ENCODE measurements at regions not wholly inside any gene's neighbourhood (a gene's known extent, or its start where the extent isn't known, plus 50 kb on each side); places are given as distances from the start of the nearest gene placed in this dataset.
"Not testable (repeated sequence)": the region's sequence is repeated elsewhere in the genome, so short reads cannot be mapped to it uniquely, and the experiment has no call there.

GRCh38 chr16:29094729-29095624, 110.1 kb downstream of the LAT start:
- DNase-seq = not testable (repeated sequence)

DNA sequence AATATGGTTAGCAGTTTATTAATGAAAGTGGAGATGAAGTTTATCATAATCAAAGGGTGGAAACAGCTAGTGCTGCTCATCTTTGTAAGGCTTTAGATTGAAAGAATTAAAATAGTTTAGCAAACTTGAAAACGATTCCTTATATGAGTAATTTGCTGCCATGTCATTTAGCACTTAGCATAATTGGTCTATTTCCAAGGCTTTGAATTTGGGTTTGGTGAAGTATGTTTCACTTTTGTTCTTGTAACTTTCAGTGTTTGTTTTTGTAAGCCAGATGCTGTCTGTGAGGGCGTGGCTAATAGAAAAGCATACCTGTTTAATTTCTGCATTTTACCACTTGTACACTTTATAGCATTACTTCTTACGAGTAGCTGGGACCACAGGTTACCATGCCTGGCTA, 109.5 kb downstream of the LAT start:
- not testable (repeated sequence) for DNase-seq

GRCh38 chr16:29089679-29090078, 104.8 kb downstream of the LAT start:
- DNase-seq = not testable (repeated sequence)

DNA sequence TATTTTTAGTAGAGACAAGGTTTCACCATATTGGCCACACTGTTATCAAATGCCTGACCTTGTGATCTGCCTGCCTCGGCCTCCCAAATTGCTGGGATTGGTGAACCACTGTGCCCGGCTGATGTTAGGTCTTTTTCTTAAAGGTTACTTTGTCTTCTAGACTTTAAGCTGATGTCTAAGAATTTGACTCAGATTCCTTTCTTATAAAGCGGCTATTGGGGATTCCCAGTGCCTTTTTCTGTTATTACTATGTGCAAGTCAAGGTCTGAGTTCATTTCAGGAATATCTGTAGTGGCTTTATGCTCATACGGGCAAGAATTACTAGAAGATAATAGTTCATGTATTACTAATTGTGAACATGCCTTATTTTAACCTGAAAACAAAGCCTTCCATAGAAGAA, 102.8 kb downstream of the LAT start:
- not testable (repeated sequence) for DNase-seq

GRCh38 chr16:29081829-29082639, 97.2 kb downstream of the LAT start:
- DNase-seq = not testable (repeated sequence)

DNA sequence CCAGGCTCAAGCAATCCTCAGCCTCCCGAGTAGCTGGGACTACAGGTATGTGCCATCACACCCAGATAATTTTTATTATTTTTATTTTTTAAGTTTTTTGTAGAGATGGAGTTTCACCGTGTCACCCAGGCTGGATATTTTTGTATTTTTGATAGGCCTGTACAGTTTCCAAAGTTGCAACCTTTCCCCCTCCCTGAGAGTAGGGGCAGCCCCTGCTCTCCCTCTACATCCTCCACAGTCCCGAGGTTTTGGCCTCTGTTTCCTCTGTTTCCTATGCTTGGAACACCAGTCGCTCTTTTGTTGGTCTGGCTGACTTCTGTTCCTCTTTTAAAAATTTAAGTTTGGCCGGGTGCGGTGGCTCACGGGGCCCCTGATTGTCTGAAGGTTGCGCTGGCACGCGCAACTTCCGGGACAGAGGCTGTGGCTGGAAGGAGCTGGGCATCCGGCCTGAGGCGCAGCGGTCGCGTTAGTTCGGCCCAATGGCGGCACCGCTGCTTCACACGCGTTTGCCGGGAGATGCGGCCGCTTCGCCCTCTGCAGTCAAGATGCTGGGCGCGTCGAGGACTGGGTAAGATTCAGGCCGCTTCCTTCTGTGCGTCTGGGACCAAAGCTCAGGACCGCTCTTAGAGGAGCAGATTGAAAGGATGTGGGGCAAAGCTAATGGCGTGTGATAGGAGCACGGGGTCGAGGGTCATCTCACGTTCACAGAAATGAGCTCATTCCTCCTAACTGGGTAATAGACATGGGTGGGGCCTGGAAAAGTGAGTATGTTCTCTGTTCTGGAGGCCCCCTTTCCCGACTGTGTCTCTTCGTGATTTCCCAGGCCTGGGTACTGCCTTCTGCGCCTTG, 89.9 kb downstream of the LAT start:
- peak; percentile 53 for DNase-seq

DNA sequence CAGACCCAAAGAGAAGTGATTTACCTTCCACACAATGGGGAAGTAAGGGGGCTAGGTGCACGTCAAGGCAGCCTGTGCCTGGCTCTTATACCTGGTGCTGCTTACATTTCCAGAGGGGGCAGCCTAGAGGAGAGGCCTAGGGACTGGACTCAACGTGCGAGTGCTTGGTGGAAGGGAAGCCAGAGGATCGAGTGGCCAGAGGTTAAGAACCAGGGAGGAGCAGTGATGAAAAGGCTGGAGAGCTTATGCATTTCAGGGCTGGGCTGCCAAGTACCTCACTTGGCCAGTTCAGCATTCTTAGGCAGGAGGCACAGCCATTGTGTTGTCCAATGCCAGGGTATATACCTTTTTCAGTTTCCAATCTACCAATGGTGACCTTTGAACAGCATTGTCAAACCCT, 77.4 kb downstream of the LAT start:
- not testable (repeated sequence) for DNase-seq

GRCh38 chr16:29061467-29061921, 76.6 kb downstream of the LAT start:
- DNase-seq = not testable (repeated sequence)

- DNase-seq = not testable (repeated sequence)
Observed at GRCh38 chr16:29060022-29060810, 75.4 kb downstream of the LAT start.

DNA sequence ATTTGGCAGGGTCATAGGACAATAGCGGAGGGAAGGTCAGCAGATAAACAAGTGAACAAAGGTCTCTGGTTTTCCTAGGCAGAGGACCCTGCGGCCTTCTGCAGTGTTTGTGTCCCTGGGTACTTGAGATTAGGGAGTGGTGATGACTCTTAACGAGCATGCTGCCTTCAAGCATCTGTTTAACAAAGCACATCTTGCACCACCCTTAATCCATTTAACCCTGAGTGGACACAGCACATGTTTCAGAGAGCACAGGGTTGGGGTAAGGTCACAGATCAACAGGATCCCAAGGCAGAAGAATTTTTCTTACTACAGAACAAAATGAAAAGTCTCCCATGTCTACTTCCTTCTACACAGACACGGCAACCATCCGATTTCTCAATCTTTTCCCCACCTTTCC, 74.7 kb downstream of the LAT start:
- DNase-seq = not testable (repeated sequence)

Measured in activated CD4-positive, CD25-positive, alpha-beta regulatory T cell treated with anti-CD3 and anti-CD28 coated beads, Interleukin-2, amount 50 U/mL, for 72 hours (primary cell).